OCI-LY1 (cell line): ENCODE measurements at regions not wholly inside any gene's neighbourhood (a gene's known extent, or its start where the extent isn't known, plus 50 kb on each side); places are given as distances from the start of the nearest gene placed in this dataset.

Source experiments
- H2AFZ ChIP-seq: fragments of 200-600 bp; sonication (generic), shearing (Covaris generic); 2 replicates; pipeline ENCODE4 v1.6.0; 2014; ENCODE audit warnings: antibody characterized with exemption, mild to moderate bottlenecking, low read length
- H3F3A ChIP-seq: fragments of 200-600 bp; sonication (generic), shearing (Covaris generic); 2 replicates; pipeline ENCODE4 v1.6.0; 2014; ENCODE audit warnings: mild to moderate bottlenecking, antibody characterized with exemption, low read length, moderate library complexity; ENCODE audit not compliant: insufficient read depth
- H3K27ac ChIP-seq: fragments of 200-600 bp; sonication (generic); 2 replicates; pipeline ENCODE4 v1.5.1; 2014; ENCODE audit warnings: low read length, mixed run types, mild to moderate bottlenecking, low read depth; ENCODE audit not compliant: poor library complexity, severe bottlenecking
- H3K27me3 ChIP-seq: fragments of 200-600 bp; sonication (generic); 2 replicates; pipeline ENCODE4 v1.6.0; 2014; ENCODE audit warnings: antibody characterized with exemption, mild to moderate bottlenecking, low read length, moderate library complexity; ENCODE audit not compliant: insufficient read depth
- H3K36me3 ChIP-seq: fragments of 200-600 bp; sonication (generic); 2 replicates; pipeline ENCODE4 v1.6.1; 2014; ENCODE audit warnings: mild to moderate bottlenecking, antibody characterized with exemption, low read length, moderate library complexity, mixed read lengths; ENCODE audit not compliant: insufficient read depth
- H3K4me1 ChIP-seq: fragments of 200-600 bp; sonication (generic); 2 replicates; pipeline ENCODE4 v1.5.1; 2014; ENCODE audit warnings: mild to moderate bottlenecking, low read length, moderate library complexity; ENCODE audit not compliant: insufficient read depth, severe bottlenecking
- H3K4me2 ChIP-seq: fragments of 200-600 bp; sonication (generic), shearing (Covaris generic); 2 replicates; pipeline ENCODE4 v1.6.1; 2014; ENCODE audit warnings: low read length
- H3K4me3 ChIP-seq: fragments of 200-600 bp; sonication (generic); 2 replicates; pipeline ENCODE4 v1.5.1; 2014; ENCODE audit warnings: low read length, low read depth, mild to moderate bottlenecking, mixed read lengths; ENCODE audit not compliant: poor library complexity, severe bottlenecking
- H3K79me2 ChIP-seq: fragments of 200-600 bp; shearing (Covaris generic); 2 replicates; pipeline ENCODE4 v1.6.1; 2016; ENCODE audit warnings: mixed run types, low read length, mixed read lengths; ENCODE audit not compliant: insufficient read depth
- H3K9ac ChIP-seq: fragments of 200-600 bp; sonication (generic), shearing (Covaris generic); 2 replicates; pipeline ENCODE4 v1.6.1; 2014; ENCODE audit warnings: mild to moderate bottlenecking, low read length, mixed read lengths
- H3K9me2 ChIP-seq: fragments of 200-600 bp; sonication (generic), shearing (Covaris generic); 2 replicates; pipeline ENCODE4 v1.6.1; 2014; ENCODE audit warnings: low read depth, mild to moderate bottlenecking, low read length, mixed read lengths
- H3K9me3 ChIP-seq: fragments of 200-600 bp; shearing (Covaris generic); 2 replicates; pipeline ENCODE4 v1.6.1; 2014; ENCODE audit warnings: low read length, mixed read lengths
- H4K20me1 ChIP-seq: fragments of 200-600 bp; sonication (generic), shearing (Covaris generic); 2 replicates; pipeline ENCODE4 v1.6.0; 2016; ENCODE audit warnings: mild to moderate bottlenecking, low read length; ENCODE audit not compliant: insufficient read depth
- EZH2 ChIP-seq: fragments of 200-600 bp; sonication (generic), shearing (Covaris generic); IDR thresholded peaks from 2 replicates; pipeline ENCODE4 v1.8.0; 2017; ENCODE audit warnings: borderline replicate concordance, mixed run types, mild to moderate bottlenecking, antibody characterized with exemption, low read length, moderate library complexity, mixed read lengths
- TF ChIP-seq, protein P1 (sequence below): fragments of 200-600 bp; sonication (generic), shearing (Covaris generic); IDR thresholded peaks from 2 replicates; pipeline ENCODE4 v1.5.1; 2017; ENCODE audit warnings: mild to moderate bottlenecking, antibody characterized with exemption, low read length, moderate library complexity, mixed read lengths

DNA sequence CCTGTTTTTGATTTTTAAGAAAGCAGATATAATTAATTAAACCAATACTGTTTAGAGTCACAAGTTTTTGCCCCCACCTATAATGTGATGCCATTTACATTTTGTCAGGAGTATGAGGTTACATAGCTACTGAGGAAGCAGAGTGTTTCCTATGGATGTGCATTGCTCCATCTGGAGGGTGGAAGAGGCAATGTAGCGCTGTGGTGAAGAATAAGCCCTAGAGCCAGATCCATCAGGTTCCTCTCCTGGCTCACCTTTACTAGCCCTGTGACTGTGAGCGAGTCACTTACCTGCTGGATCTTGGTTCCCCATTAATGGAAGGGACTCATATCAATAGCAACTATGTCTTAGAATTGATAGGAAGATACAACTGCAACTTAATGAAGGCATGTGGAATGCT is 216.0 kb downstream of the GPAM start:
- no peaks in the 10 kb centered on the region for H3K36me3 ChIP-seq
- no peaks in the 10 kb centered on the region for H3K79me2 ChIP-seq
- H3K27me3 ChIP-seq, result no peaks in the 10 kb centered on the region
- H3F3A ChIP-seq, result no peaks in the 10 kb centered on the region
- no peak overlapping the region for H3K9ac ChIP-seq
- H4K20me1 ChIP-seq, result no peaks in the 10 kb centered on the region
- no peaks in the 10 kb centered on the region for H3K9me3 ChIP-seq
- no peaks in the 10 kb centered on the region for H3K4me1 ChIP-seq
- no peak overlapping the region for H2AFZ ChIP-seq
- H3K4me2 ChIP-seq, result no peak overlapping the region
- H3K27ac ChIP-seq, result no peak overlapping the region
- H3K9me2 ChIP-seq, result no peaks in the 10 kb centered on the region
- H3K4me3 ChIP-seq, result no peak overlapping the region
- no peak for TF ChIP-seq EZH2
- TF ChIP-seq, protein P1, sequence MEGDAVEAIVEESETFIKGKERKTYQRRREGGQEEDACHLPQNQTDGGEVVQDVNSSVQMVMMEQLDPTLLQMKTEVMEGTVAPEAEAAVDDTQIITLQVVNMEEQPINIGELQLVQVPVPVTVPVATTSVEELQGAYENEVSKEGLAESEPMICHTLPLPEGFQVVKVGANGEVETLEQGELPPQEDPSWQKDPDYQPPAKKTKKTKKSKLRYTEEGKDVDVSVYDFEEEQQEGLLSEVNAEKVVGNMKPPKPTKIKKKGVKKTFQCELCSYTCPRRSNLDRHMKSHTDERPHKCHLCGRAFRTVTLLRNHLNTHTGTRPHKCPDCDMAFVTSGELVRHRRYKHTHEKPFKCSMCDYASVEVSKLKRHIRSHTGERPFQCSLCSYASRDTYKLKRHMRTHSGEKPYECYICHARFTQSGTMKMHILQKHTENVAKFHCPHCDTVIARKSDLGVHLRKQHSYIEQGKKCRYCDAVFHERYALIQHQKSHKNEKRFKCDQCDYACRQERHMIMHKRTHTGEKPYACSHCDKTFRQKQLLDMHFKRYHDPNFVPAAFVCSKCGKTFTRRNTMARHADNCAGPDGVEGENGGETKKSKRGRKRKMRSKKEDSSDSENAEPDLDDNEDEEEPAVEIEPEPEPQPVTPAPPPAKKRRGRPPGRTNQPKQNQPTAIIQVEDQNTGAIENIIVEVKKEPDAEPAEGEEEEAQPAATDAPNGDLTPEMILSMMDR, result no peak

DNA sequence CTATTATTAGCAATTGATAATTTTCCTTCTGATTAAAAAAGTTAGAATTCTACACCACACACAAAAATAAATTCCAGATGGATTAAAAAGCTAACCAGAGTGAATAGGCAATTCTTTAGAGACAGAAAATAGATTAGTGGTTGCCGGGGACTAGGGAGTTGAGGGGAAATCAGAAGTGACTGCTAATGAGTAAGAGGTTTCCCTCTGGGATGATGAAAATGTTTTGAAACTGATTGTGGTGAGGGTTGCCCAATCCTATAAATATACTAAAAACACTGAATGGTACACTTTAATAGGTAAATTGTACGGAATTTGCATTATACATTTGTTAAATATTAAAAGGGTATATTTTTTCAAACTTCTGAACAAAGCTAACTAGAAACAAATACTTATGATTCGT is 214.9 kb downstream of the GPAM start:
- TF ChIP-seq, protein P1, result no peak
- TF ChIP-seq EZH2, result no peak
- no peaks in the 10 kb centered on the region for H3K4me1 ChIP-seq
- H3K27me3 ChIP-seq, result no peaks in the 10 kb centered on the region
- H3K79me2 ChIP-seq, result no peaks in the 10 kb centered on the region
- no peak overlapping the region for H2AFZ ChIP-seq
- H3K9me2 ChIP-seq, result no peaks in the 10 kb centered on the region
- no peak overlapping the region for H3K27ac ChIP-seq
- H3F3A ChIP-seq, result no peaks in the 10 kb centered on the region
- no peaks in the 10 kb centered on the region for H4K20me1 ChIP-seq
- H3K4me3 ChIP-seq, result no peak overlapping the region
- H3K36me3 ChIP-seq, result no peaks in the 10 kb centered on the region
- H3K4me2 ChIP-seq, result no peak overlapping the region
- H3K9ac ChIP-seq, result no peak overlapping the region
- no peaks in the 10 kb centered on the region for H3K9me3 ChIP-seq

DNA sequence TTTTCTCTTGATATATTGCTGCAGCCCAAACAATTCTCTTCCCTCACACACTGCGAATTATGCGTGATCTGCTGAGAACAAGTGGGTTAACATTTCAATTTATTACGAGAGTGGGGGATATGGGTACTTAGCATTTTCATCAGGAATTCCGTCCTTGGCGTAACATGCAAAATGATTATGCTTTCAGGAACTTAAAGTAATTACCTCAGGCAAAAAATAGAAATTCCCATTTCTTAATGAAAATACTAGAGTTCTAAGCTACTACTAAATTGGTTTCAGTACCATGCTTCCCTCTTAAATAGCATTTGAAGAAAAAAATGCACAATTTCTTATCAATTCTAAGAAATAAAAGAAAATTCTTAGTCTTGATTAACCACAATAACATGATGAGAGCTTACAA is 213.5 kb downstream of the GPAM start:
- Histone ChIP-seq H3K27me3 (no peaks in the 10 kb centered on the region), H3K4me1 (no peaks in the 10 kb centered on the region), H3F3A (no peaks in the 10 kb centered on the region), H3K9me2 (no peaks in the 10 kb centered on the region), H3K27ac (no peak overlapping the region), H3K9me3 (no peaks in the 10 kb centered on the region), H2AFZ (no peak overlapping the region), H4K20me1 (no peaks in the 10 kb centered on the region), H3K4me3 (no peak overlapping the region), H3K79me2 (no peaks in the 10 kb centered on the region), H3K9ac (no peak overlapping the region), H3K4me2 (no peak overlapping the region), H3K36me3 (no peaks in the 10 kb centered on the region)
- TF ChIP-seq EZH2, result no peak
- TF ChIP-seq, protein P1, result no peak
